Uterus (tissue), 2 donors: ENCODE measurements at regions not wholly inside any gene's neighbourhood (a gene's known extent, or its start where the extent isn't known, plus 50 kb on each side); places are given as distances from the start of the nearest gene placed in this dataset.

Experiments
- CTCF ChIP-seq, 4 experiments: fragments of 200-600 bp in 2 of 4; fragments of 450-650 bp in 2 of 4; sonication (generic) in 2 of 4; IDR thresholded peaks; one replicate each; pipeline ENCODE4 v1.5.1; 2016 to 2019; ENCODE audit warnings: antibody characterized with exemption in 4 of 4, mild to moderate bottlenecking in 2 of 4, moderate library complexity in 1 of 4
- POLR2A ChIP-seq, 2 donors: fragments of 450-650 bp; IDR thresholded peaks; one replicate each; pipeline ENCODE4 v1.6.1; 2016; ENCODE audit warnings: antibody characterized with exemption in 2 of 2, mild to moderate bottlenecking in 1 of 2, moderate library complexity in 1 of 2

- TF ChIP-seq POLR2A (IDR thresholded peaks at IDR 0.05) (no peak), CTCF (IDR thresholded peaks at IDR 0.05) (no peak)
Observed at GRCh38 chr11:97202613-97203292, 812.9 kb downstream of the JRKL start.
